Activated naive CD4-positive, alpha-beta T cell treated with anti-CD3 and anti-CD28 coated beads for 36 hours (primary cell): ENCODE measurements at regions not wholly inside any gene's neighbourhood (a gene's known extent, or its start where the extent isn't known, plus 50 kb on each side); places are given as distances from the start of the nearest gene placed in this dataset.

ENCODE experiments used
- CTCF ChIA-PET: fragments of 350-600 bp; sonication (Branson Sonifier 250); formaldehyde crosslinking; loops from one replicate; lab custom pipeline; 2021; ENCODE audit warnings: antibody characterized with exemption; lab: Charles Lee
- DNase-seq: peaks from one replicate; pipeline ENCODE4 v3.0.0-alpha.2; 2020
- H3K27ac Mint-ChIP-seq: one replicate; pipeline ENCODE4 v1.8.0; 2021; ENCODE audit warnings: mild to moderate bottlenecking, mixed read lengths
- H3K27me3 Mint-ChIP-seq: one replicate; pipeline ENCODE4 v1.8.0; 2021; ENCODE audit warnings: low read depth, mixed read lengths
- H3K36me3 Mint-ChIP-seq: one replicate; pipeline ENCODE4 v1.8.0; 2021; ENCODE audit warnings: low read depth, mixed read lengths
- H3K4me1 Mint-ChIP-seq: one replicate; pipeline ENCODE4 v1.8.0; 2021; ENCODE audit warnings: low read depth, mixed read lengths
- H3K4me3 Mint-ChIP-seq: one replicate; pipeline ENCODE4 v1.8.0; 2021; ENCODE audit warnings: mild to moderate bottlenecking, moderate library complexity, mixed read lengths
- H3K9me3 Mint-ChIP-seq: one replicate; pipeline ENCODE4 v1.8.0; 2021; ENCODE audit warnings: mixed read lengths
- intact Hi-C: fragments of 100-400 bp; cut with micrococcal nuclease; formaldehyde crosslinking; loops from one replicate; pipeline ENCODE4 v1.15.1; 2023

GRCh38 chr1:39110325-39110851, 84.2 kb downstream of the NDUFS5 start:
- DNase-seq: no peak
- H3K27ac Mint-ChIP-seq: no peak overlapping the region

DNA sequence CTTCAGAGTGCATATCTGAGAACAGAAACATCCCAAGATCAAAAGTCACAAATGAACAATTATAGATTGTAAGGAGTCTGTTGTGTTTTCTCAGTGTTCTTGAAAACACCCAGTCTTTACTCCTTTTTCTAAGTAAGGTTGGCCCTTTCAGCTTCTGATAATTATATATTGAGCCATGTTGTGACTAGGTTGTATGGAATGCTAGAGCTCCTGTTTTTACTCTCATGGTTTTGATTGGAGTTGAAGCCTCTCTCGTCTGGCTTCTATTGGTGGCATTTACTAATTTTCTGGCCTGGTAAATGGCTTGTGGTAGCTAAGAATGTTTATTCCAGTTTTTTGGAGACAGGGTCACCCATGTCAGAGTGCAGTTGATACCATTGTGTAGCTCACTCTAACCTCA, 84.7 kb downstream of the NDUFS5 start:
- Mint-ChIP-seq H3K4me1 (peaks cover 18% of the 10 kb centered on the region), H3K9me3 (no peaks in the 10 kb centered on the region), H3K4me3 (no peak overlapping the region), H3K27me3 (peaks cover 9% of the 10 kb centered on the region), H3K36me3 (no peaks in the 10 kb centered on the region), H3K27ac (no peak overlapping the region)
- CTCF ChIA-PET: interaction anchor here (0.6 to 3.2 kb wide), 3 partner anchors 12 to 890 kb away, joined by 3 to 11 read pairs (median 3); no protein-coding TSS in a partner anchor
- no peak for DNase-seq
- intact Hi-C loops: no loop called here

More at GRCh38 chr1:39110325-39110851, 84.2 kb downstream of the NDUFS5 start:
- Mint-ChIP-seq H3K9me3 (no peaks in the 10 kb centered on the region), H3K27me3 (peaks cover 9% of the 10 kb centered on the region), H3K4me1 (peaks cover 20% of the 10 kb centered on the region), H3K4me3 (no peak overlapping the region), H3K36me3 (no peaks in the 10 kb centered on the region)
- intact Hi-C loops: no loop called here
- CTCF ChIA-PET: interaction anchor here (0.6 to 3.2 kb wide), 3 partner anchors 12 to 891 kb away, joined by 3 to 11 read pairs (median 3); no protein-coding TSS in a partner anchor

- Mint-ChIP-seq H3K27ac (no peak overlapping the region), H3K27me3 (peaks cover 7% of the 10 kb centered on the region), H3K4me1 (peaks cover 12% of the 10 kb centered on the region), H3K9me3 (no peaks in the 10 kb centered on the region), H3K4me3 (no peak overlapping the region), H3K36me3 (no peaks in the 10 kb centered on the region)
- CTCF ChIA-PET: interaction anchor here (0.6 kb wide), 2 partner anchors 14 to 106 kb away, joined by 3 to 4 read pairs; no protein-coding TSS in a partner anchor
- no peak for DNase-seq
- intact Hi-C loops: no loop called here
Measured at GRCh38 chr1:39113109-39113743, 87.1 kb downstream of the NDUFS5 start.

- intact Hi-C loops: no loop called here
- no peaks in the 10 kb centered on the region for H3K36me3 Mint-ChIP-seq
- H3K4me1 Mint-ChIP-seq: peaks cover 2% of the 10 kb centered on the region
- CTCF ChIA-PET: interaction anchor here (1.0 to 2.2 kb wide), 2 partner anchors 17 to 76 kb away, joined by 4 to 6 read pairs; no protein-coding TSS in a partner anchor
- H3K27ac Mint-ChIP-seq: no peak overlapping the region
- H3K4me3 Mint-ChIP-seq: no peak overlapping the region
- H3K9me3 Mint-ChIP-seq: no peaks in the 10 kb centered on the region
- no peak for DNase-seq
- H3K27me3 Mint-ChIP-seq: peaks cover 5% of the 10 kb centered on the region
Measured at GRCh38 chr1:39115271-39116110, 89.0 kb upstream of the MACF1 start.

DNA sequence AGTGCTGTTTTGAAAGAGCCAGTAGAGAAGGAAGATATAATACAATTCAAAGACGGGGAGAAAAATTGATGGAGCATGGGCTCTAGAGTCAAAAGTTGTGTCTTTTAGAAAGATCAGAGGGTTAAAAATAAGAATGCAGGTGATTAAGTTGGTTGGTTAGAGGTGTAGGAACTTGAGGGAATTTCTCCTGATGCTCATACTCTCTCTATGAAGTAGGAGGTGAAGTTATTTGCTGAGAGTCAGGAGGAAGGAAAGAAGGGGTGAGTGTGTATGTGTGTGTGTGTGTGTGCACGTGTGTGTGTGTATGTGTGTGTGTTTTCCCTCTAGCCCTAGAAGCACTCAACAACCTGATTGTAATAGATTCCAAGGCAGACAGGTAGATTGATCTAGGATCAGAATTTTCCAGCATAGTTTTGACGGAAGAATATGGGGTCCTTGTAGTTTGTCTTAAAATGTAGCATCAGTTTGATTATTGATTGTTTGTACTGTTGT, 88.3 kb upstream of the MACF1 start:
- H3K27ac Mint-ChIP-seq: no peak overlapping the region
- CTCF ChIA-PET: interaction anchor here (1.2 to 2.2 kb wide), 3 partner anchors 17 to 76 kb away, joined by 3 to 6 read pairs (median 5); no protein-coding TSS in a partner anchor
- no peak overlapping the region for H3K4me3 Mint-ChIP-seq
- no peaks in the 10 kb centered on the region for H3K36me3 Mint-ChIP-seq
- peaks cover 2% of the 10 kb centered on the region for H3K27me3 Mint-ChIP-seq
- DNase-seq: no peak
- no peaks in the 10 kb centered on the region for H3K4me1 Mint-ChIP-seq
- intact Hi-C loops: no loop called here
- no peaks in the 10 kb centered on the region for H3K9me3 Mint-ChIP-seq

- CTCF ChIA-PET: interaction anchor here (0.5 to 1.5 kb wide), 3 partner anchors 10 to 50 kb away, joined by 3 to 5 read pairs (median 3); no protein-coding TSS in a partner anchor
- no peaks in the 10 kb centered on the region for H3K9me3 Mint-ChIP-seq
- no peak overlapping the region for H3K4me3 Mint-ChIP-seq
- intact Hi-C loops: no loop called here
- H3K4me1 Mint-ChIP-seq: no peaks in the 10 kb centered on the region
- DNase-seq: no peak
- H3K27me3 Mint-ChIP-seq: peaks cover 2% of the 10 kb centered on the region
- no peak overlapping the region for H3K27ac Mint-ChIP-seq
- H3K36me3 Mint-ChIP-seq: no peaks in the 10 kb centered on the region
Measured at GRCh38 chr1:39116860-39117728, 87.4 kb upstream of the MACF1 start.

GRCh38 chr1:39117899-39118450, 86.5 kb upstream of the MACF1 start:
- Mint-ChIP-seq H3K27me3 (peaks cover 2% of the 10 kb centered on the region), H3K27ac (no peak overlapping the region), H3K9me3 (no peaks in the 10 kb centered on the region), H3K36me3 (no peaks in the 10 kb centered on the region), H3K4me3 (no peak overlapping the region), H3K4me1 (no peaks in the 10 kb centered on the region)
- CTCF ChIA-PET: no interaction called here
- intact Hi-C loops: no loop called here
- DNase-seq: no peak

DNA sequence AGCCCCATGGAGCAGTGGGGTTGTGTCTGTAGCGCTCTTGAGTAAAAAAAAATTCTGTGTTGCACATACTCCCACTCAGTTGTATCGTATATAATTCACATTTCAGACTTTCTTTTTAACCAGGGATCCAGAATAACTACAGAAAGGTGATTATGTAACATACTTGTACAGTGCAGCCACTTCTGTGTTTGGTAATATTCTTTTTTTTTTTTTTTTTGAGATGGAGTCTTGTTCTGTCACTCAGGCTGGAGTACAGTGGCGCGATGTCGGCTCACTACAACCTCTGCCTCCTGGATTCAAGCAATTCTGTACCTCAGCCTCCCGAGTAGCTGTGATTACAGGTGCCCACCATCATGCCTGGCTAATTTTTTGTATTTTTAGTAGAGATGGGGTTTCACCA, 82.4 kb upstream of the MACF1 start:
- CTCF ChIA-PET: interaction anchor here (0.6 kb wide), 1 partner anchor 489 kb away, joined by 3 read pairs; no protein-coding TSS in a partner anchor
- intact Hi-C loops: no loop called here

DNA sequence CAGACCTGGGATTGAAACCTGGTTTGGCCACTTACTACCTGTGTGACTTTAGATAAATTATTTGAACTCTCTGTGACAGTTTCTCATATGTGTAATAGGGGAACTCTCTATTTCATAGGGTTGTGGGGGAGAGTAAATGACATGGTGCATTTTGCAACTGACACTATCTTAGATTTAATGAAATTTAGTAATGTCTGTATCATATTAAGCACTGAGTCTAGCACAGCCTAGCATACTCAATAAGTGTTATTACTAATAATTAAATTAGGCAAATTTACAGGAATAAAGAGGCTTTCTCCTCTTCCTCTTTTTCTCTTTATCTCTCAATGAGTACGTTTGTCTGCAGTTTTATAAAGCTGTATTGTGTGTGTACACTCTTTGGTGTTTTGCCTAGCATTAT, 80.2 kb upstream of the MACF1 start:
- CTCF ChIA-PET: no interaction called here
- no peak overlapping the region for H3K4me3 Mint-ChIP-seq
- no peaks in the 10 kb centered on the region for H3K4me1 Mint-ChIP-seq
- H3K36me3 Mint-ChIP-seq: no peaks in the 10 kb centered on the region
- DNase-seq: no peak
- H3K27me3 Mint-ChIP-seq: peaks cover 2% of the 10 kb centered on the region
- intact Hi-C loops: no loop called here
- H3K9me3 Mint-ChIP-seq: no peaks in the 10 kb centered on the region
- H3K27ac Mint-ChIP-seq: no peak overlapping the region

More for the DNA sequence above, 82.4 kb upstream of the MACF1 start:
- Mint-ChIP-seq H3K4me1 (no peaks in the 10 kb centered on the region), H3K4me3 (no peak overlapping the region), H3K9me3 (no peaks in the 10 kb centered on the region), H3K27me3 (no peaks in the 10 kb centered on the region), H3K27ac (no peak overlapping the region), H3K36me3 (no peaks in the 10 kb centered on the region)
- no peak for DNase-seq

DNA sequence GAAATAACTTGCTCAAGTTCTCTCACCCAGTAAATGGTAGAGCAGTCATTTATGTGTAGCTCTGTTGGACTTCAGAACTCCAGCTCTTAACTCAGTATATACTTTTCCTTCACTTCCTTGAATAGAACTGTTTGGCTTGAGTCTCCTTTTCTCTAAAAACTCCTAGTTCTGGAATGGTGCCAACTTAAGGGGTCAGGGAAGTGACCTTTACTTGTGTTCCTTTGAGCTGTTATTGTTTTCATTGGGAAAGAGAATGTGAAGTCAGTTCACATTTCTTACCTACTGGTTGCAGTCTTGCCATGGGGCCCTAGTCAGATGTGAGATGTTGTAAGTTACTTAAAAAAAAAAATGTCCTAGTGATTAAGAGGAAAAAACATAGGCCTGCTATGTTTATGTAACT, 77.0 kb upstream of the MACF1 start:
- intact Hi-C loops: no loop called here
- no peaks in the 10 kb centered on the region for H3K36me3 Mint-ChIP-seq
- H3K27me3 Mint-ChIP-seq: peaks cover 2% of the 10 kb centered on the region
- CTCF ChIA-PET: interaction anchor here (0.7 to 1.2 kb wide), 4 partner anchors 8 to 176 kb away, joined by 3 to 7 read pairs (median 4); no protein-coding TSS in a partner anchor
- H3K4me1 Mint-ChIP-seq: peaks cover 3% of the 10 kb centered on the region
- H3K9me3 Mint-ChIP-seq: no peaks in the 10 kb centered on the region
- no peak overlapping the region for H3K27ac Mint-ChIP-seq
- no peak for DNase-seq
- H3K4me3 Mint-ChIP-seq: no peak overlapping the region

DNA sequence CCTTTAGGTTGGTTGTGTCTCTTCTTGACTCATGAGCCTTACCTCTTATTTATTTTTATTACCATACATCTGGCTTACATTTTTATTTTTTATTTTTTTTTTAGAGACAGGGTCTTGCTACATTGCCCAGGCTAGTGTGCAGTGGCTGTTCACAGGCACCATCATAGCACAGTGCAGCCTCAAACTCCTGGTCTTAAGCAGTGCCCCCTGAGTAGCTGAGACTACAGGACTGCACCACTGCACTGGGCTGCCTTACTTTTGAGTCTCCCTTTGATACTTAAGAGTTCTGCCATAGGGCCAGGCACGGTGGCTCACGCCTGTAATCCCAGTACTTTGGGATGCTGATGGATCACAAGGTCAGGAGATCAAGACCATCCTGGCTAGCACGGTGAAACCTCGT, 76.4 kb upstream of the MACF1 start:
- H3K9me3 Mint-ChIP-seq: no peaks in the 10 kb centered on the region
- CTCF ChIA-PET: interaction anchor here (0.6 to 0.7 kb wide), 2 partner anchors 27 to 175 kb away, joined by 3 to 5 read pairs; no protein-coding TSS in a partner anchor
- intact Hi-C loops: loop anchor here (2.0 kb wide), 1 partner anchor 59 kb away; no protein-coding TSS in a partner anchor
- H3K27ac Mint-ChIP-seq: no peak overlapping the region
- no peak for DNase-seq
- peaks cover 2% of the 10 kb centered on the region for H3K27me3 Mint-ChIP-seq
- H3K36me3 Mint-ChIP-seq: no peaks in the 10 kb centered on the region
- peaks cover 3% of the 10 kb centered on the region for H3K4me1 Mint-ChIP-seq
- no peak overlapping the region for H3K4me3 Mint-ChIP-seq
